C4-2B (cell line): ENCODE measurements at regions not wholly inside any gene's neighbourhood (a gene's known extent, or its start where the extent isn't known, plus 50 kb on each side); places are given as distances from the start of the nearest gene placed in this dataset.

Source experiments
- ZFX ChIP-seq: fragments of 450-650 bp; IDR thresholded peaks from 2 replicates; pipeline ENCODE4 v1.6.1; 2017
- TF ChIP-seq, protein P1 (sequence below): fragments of 450-650 bp; conservative IDR thresholded peaks from 2 replicates; pipeline ENCODE4 v1.5.1; 2017; ENCODE audit warnings: mild to moderate bottlenecking

- TF ChIP-seq, protein P1, sequence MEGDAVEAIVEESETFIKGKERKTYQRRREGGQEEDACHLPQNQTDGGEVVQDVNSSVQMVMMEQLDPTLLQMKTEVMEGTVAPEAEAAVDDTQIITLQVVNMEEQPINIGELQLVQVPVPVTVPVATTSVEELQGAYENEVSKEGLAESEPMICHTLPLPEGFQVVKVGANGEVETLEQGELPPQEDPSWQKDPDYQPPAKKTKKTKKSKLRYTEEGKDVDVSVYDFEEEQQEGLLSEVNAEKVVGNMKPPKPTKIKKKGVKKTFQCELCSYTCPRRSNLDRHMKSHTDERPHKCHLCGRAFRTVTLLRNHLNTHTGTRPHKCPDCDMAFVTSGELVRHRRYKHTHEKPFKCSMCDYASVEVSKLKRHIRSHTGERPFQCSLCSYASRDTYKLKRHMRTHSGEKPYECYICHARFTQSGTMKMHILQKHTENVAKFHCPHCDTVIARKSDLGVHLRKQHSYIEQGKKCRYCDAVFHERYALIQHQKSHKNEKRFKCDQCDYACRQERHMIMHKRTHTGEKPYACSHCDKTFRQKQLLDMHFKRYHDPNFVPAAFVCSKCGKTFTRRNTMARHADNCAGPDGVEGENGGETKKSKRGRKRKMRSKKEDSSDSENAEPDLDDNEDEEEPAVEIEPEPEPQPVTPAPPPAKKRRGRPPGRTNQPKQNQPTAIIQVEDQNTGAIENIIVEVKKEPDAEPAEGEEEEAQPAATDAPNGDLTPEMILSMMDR = no peak
- TF ChIP-seq ZFX = no peak
Observed at GRCh38 chr3:101134331-101134730, 141.1 kb upstream of the ABI3BP start.
